ENCODE measurements at regions not wholly inside any gene's neighbourhood (a gene's known extent, or its start where the extent isn't known, plus 50 kb on each side); places are given as distances from the start of the nearest gene placed in this dataset.

- DNase-seq, result no peak
These were observed 99.1 kb upstream of the HDAC4 start for GRCh38 chr2:239499726-239500573.

GRCh38 chr2:239498981-239499634 lies 98.3 kb upstream of the HDAC4 start:
- no peak for DNase-seq

GRCh38 chr2:239498576-239498975 lies 97.8 kb upstream of the HDAC4 start:
- no peak for DNase-seq

GRCh38 chr2:239496700-239497099 lies 95.9 kb upstream of the HDAC4 start:
- no peak for DNase-seq

GRCh38 chr2:239495791-239496233 lies 95.0 kb upstream of the HDAC4 start:
- no peak for DNase-seq

- DNase-seq, result no peak
These were observed 94.4 kb upstream of the HDAC4 start for GRCh38 chr2:239495175-239495574.

GRCh38 chr2:239494578-239494977 lies 93.8 kb upstream of the HDAC4 start:
- DNase-seq, result no peak

- DNase-seq, result no peak
These were observed 88.7 kb upstream of the HDAC4 start for GRCh38 chr2:239489481-239489880.

GRCh38 chr2:239488125-239488524 lies 87.3 kb upstream of the HDAC4 start:
- DNase-seq, result no peak

GRCh38 chr2:239487272-239487671 lies 86.5 kb upstream of the HDAC4 start:
- DNase-seq, result no peak

- DNase-seq, result no peak
These were observed 84.8 kb upstream of the HDAC4 start for GRCh38 chr2:239485622-239486021.

- DNase-seq, result no peak
These were observed 83.9 kb upstream of the HDAC4 start for GRCh38 chr2:239484571-239485355.

GRCh38 chr2:239482778-239483712 lies 82.2 kb upstream of the HDAC4 start:
- DNase-seq, result no peak

- DNase-seq, result no peak
These were observed 78.7 kb upstream of the HDAC4 start for GRCh38 chr2:239479471-239479870.

- no peak for DNase-seq
These were observed 76.8 kb upstream of the HDAC4 start for GRCh38 chr2:239477591-239477990.

- DNase-seq, result no peak
These were observed 76.2 kb upstream of the HDAC4 start for GRCh38 chr2:239476757-239477585.

GRCh38 chr2:239476029-239476756 lies 75.4 kb upstream of the HDAC4 start:
- no peak for DNase-seq

GRCh38 chr2:239475161-239476028 lies 74.6 kb upstream of the HDAC4 start:
- no peak for DNase-seq

GRCh38 chr2:239473211-239473805 lies 72.5 kb upstream of the HDAC4 start:
- no peak for DNase-seq
